ENCODE measurements at regions not wholly inside any gene's neighbourhood (a gene's known extent, or its start where the extent isn't known, plus 50 kb on each side); places are given as distances from the start of the nearest gene placed in this dataset.
"Not testable (repeated sequence)": the region's sequence is repeated elsewhere in the genome, so short reads cannot be mapped to it uniquely, and the experiment has no call there.

DNA sequence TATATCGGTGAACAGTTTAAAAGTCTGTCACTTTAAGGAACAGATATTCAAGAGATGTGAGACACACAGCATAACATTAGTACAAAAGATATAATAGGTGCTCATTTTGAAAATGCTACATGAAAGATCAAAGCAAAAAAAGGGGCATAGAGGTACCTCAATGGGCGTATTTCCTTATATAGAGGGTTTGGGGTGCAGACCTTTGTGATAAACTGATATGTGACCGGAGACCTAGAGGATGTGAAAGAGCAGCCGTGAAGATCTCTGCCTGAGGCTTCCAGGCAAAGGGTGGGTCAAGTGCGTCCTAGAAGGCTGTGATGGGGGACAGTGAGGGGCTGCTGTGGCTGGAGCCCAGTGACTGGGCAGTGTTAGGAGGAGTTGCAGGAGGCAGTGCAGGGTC, 551.4 kb downstream of the ETS1 start:
- peaks cover 0 to 23% (median 3%) of the 10 kb centered on the region in 3 donors for H3K27me3 ChIP-seq (ENCODE audit: control insufficient read depth in 3 of 3, insufficient read depth in 3 of 3, low read length in 3 of 3)
- no peak overlapping the region for H3K4me3 ChIP-seq (ENCODE audit: low read length in 3 of 3)
- no peak overlapping the region for H3K27ac ChIP-seq (ENCODE audit: low read depth, low read length)
- no peaks in the 10 kb centered on the region for H3K4me1 ChIP-seq (ENCODE audit: control insufficient read depth in 3 of 3, insufficient read depth in 3 of 3, low read length in 3 of 3)
- H3K9ac ChIP-seq (ENCODE audit: low read depth in 1 of 3, low read length in 3 of 3), result no peak overlapping the region
- no peaks in the 10 kb centered on the region for H3K36me3 ChIP-seq (ENCODE audit: control insufficient read depth in 3 of 3, insufficient read depth in 3 of 3, low read length in 3 of 3)
- no peaks in the 10 kb centered on the region for H3K9me3 ChIP-seq (ENCODE audit: control insufficient read depth in 3 of 3, low read length in 3 of 3)

DNA sequence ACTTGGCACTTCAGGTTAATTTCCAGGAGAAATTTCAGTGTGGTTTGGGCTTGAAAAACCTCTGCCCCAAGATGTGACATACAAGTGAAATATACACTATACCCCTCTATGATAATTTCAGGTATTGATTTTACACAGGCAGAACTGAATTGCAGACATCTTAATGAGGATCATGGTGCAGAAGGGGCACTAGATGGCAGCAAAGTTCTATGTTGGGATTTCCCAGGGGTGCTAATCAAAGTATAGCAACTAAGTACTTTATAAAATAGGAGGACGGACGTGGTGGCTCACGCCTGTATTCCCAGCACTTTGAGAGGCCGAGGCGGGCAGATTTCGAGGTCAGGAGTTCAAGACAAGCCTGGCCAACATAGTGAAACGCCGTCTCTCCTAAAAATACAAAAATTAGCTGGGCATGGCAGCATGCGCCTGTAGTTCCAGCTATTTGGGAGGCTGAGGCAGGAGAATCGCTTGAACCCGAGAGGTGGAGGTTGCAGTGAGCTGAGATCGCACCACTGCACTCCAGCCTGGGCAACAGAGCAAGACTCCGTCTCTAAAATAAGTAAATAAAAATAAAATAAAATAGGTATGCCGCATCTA, 555.7 kb downstream of the ETS1 start:
- H3K4me1 ChIP-seq (ENCODE audit: control insufficient read depth in 3 of 3, insufficient read depth in 3 of 3, low read length in 3 of 3); H3K27ac ChIP-seq (ENCODE audit: low read depth, low read length); H3K36me3 ChIP-seq (ENCODE audit: control insufficient read depth in 3 of 3, insufficient read depth in 3 of 3, low read length in 3 of 3); H3K9ac ChIP-seq (ENCODE audit: low read depth in 1 of 3, low read length in 3 of 3); H3K4me3 ChIP-seq (ENCODE audit: low read length in 3 of 3); H3K9me3 ChIP-seq (ENCODE audit: control insufficient read depth in 3 of 3, low read length in 3 of 3): not testable (repeated sequence)
- peaks cover 0 to 16% (median 0%) of the 10 kb centered on the region in 3 donors for H3K27me3 ChIP-seq (ENCODE audit: control insufficient read depth in 3 of 3, insufficient read depth in 3 of 3, low read length in 3 of 3)

DNA sequence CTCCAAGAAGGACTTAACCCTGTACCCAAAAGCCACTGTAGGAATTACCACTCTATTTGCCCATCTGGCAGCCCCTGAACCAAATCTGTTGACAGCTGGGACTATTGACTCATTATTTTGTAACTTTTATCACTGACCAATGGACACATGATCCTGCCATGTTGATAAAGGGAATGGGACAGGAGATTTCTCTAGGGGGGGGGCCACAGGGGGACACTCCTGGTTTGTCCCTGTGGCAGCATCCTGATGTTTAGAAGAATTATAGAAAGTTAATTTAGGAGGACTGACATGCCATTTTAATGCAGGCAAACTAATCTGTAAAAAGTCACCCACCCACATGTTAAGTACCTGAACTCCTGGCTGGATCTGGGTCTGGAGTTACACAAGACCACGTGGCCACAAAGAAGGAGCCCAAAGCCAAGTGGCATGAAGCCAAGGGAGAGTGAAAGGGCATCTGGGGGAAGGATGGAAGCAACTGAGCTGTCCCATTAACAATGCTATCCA, 558.1 kb downstream of the ETS1 start:
- Histone ChIP-seq H3K4me3 (ENCODE audit: low read length in 3 of 3) (no peak overlapping the region), H3K9ac (ENCODE audit: low read depth in 1 of 3, low read length in 3 of 3) (no peak overlapping the region), H3K27me3 (ENCODE audit: control insufficient read depth in 3 of 3, insufficient read depth in 3 of 3, low read length in 3 of 3) (peaks cover 0 to 4% (median 0%) of the 10 kb centered on the region in 3 donors), H3K9me3 (ENCODE audit: control insufficient read depth in 3 of 3, low read length in 3 of 3) (no peaks in the 10 kb centered on the region), H3K36me3 (ENCODE audit: control insufficient read depth in 3 of 3, insufficient read depth in 3 of 3, low read length in 3 of 3) (no peaks in the 10 kb centered on the region), H3K27ac (ENCODE audit: low read depth, low read length) (no peak overlapping the region), H3K4me1 (ENCODE audit: control insufficient read depth in 3 of 3, insufficient read depth in 3 of 3, low read length in 3 of 3) (no peaks in the 10 kb centered on the region)

DNA sequence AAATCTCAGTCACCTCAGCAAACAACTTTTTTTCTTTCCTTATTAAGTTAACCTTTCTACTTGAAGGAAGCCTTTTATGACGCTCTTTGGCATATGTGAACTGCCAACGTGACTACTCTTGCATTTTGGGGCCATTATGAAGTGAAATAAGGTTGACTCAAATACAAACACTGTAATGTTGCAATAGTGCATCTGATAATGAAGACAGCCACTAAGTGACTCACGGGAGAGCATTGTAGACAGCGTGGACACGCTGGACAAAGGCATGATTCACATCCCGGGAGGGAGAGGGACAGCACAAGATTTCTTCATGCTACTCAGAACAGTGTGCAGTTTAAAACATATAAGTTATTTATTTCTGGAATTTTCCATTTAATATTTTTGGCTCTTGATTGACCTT, 560.8 kb downstream of the ETS1 start:
- Histone ChIP-seq H3K27me3 (ENCODE audit: control insufficient read depth in 3 of 3, insufficient read depth in 3 of 3, low read length in 3 of 3) (peaks cover 0 to 4% (median 0%) of the 10 kb centered on the region in 3 donors), H3K36me3 (ENCODE audit: control insufficient read depth in 3 of 3, insufficient read depth in 3 of 3, low read length in 3 of 3) (no peaks in the 10 kb centered on the region), H3K27ac (ENCODE audit: low read depth, low read length) (no peak overlapping the region), H3K9ac (ENCODE audit: low read depth in 1 of 3, low read length in 3 of 3) (no peak overlapping the region), H3K4me1 (ENCODE audit: control insufficient read depth in 3 of 3, insufficient read depth in 3 of 3, low read length in 3 of 3) (no peaks in the 10 kb centered on the region), H3K9me3 (ENCODE audit: control insufficient read depth in 3 of 3, low read length in 3 of 3) (no peaks in the 10 kb centered on the region), H3K4me3 (ENCODE audit: low read length in 3 of 3) (no peak overlapping the region)

DNA sequence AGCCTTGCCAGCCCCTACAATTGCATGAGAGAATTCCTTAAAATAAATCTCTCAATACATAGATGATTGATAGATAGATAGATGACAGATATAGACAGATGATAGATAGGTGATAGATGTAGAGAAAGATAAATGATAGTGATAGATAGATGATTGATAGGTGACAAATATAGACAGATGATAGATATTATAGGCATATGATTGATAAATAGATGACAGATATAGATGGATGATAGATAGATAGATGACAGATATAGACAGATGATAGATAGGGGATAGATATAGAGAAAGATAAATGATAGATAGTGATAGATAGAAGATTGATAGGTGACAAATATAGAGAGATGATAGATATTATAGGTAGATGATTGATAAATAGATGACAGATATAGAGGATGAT, 564.6 kb downstream of the ETS1 start:
- Histone ChIP-seq H3K36me3 (ENCODE audit: control insufficient read depth in 3 of 3, insufficient read depth in 3 of 3, low read length in 3 of 3) (no peaks in the 10 kb centered on the region), H3K4me3 (ENCODE audit: low read length in 3 of 3) (no peak overlapping the region), H3K27ac (ENCODE audit: low read depth, low read length) (no peak overlapping the region), H3K4me1 (ENCODE audit: control insufficient read depth in 3 of 3, insufficient read depth in 3 of 3, low read length in 3 of 3) (no peaks in the 10 kb centered on the region), H3K9me3 (ENCODE audit: control insufficient read depth in 3 of 3, low read length in 3 of 3) (no peaks in the 10 kb centered on the region), H3K9ac (ENCODE audit: low read depth in 1 of 3, low read length in 3 of 3) (no peak overlapping the region), H3K27me3 (ENCODE audit: control insufficient read depth in 3 of 3, insufficient read depth in 3 of 3, low read length in 3 of 3) (no peaks in the 10 kb centered on the region)

DNA sequence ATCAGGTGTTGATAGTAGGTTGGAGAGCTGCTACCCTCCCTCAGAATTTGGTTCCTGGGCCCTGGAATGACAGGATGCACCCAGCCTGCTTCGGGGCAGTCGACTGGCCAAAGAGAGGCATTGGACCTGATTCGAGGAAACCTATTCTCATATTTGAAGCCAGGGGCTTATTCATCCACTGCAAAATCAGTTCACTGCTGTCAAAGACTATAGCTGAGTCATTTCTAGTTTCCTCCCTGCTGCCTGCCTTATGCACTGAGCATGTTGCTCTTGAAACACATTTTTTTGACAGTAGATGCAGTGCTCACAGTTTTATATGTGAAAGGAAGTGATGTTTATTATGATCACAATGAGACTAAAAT, 565.4 kb downstream of the ETS1 start:
- Histone ChIP-seq H3K27me3 (ENCODE audit: control insufficient read depth in 3 of 3, insufficient read depth in 3 of 3, low read length in 3 of 3) (no peaks in the 10 kb centered on the region), H3K36me3 (ENCODE audit: control insufficient read depth in 3 of 3, insufficient read depth in 3 of 3, low read length in 3 of 3) (no peaks in the 10 kb centered on the region)

DNA sequence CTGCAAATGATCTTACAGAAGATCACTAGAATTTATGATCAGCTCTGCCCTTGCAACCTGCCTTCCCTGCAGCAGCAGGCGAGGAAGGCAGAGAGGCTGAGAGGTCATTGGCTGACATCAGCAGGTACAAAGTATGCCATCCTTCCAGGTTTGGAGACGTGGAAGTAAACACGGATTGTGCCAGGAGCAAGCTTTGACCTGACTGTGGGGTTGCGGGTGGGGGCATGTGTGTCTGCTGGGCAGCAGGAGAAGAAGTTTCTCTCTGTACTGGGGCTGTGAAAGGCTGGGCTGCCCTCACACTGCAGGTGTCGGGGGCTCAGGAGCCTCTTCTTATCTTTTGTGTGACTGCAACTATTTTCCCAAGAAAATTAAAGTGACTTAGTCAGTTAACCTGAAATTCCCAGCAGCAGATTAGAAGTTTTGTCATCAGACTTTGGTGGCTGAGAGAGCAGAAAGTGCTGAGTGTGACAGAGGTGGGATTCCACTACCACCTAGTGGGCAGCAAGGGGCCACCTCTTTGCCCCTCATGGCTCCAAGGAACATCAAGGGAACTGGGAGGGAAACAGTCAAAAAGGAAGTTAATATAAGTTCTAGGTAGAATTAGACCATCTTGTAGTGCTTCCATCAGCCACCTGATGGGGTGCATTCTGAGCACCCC, 565.9 kb downstream of the ETS1 start:
- no peak overlapping the region for H3K9ac ChIP-seq (ENCODE audit: low read depth in 1 of 3, low read length in 3 of 3)
- H3K4me3 ChIP-seq (ENCODE audit: low read length in 3 of 3), result no peak overlapping the region
- no peaks in the 10 kb centered on the region for H3K9me3 ChIP-seq (ENCODE audit: control insufficient read depth in 3 of 3, low read length in 3 of 3)
- no peak overlapping the region for H3K27ac ChIP-seq (ENCODE audit: low read depth, low read length)
- H3K36me3 ChIP-seq (ENCODE audit: control insufficient read depth in 3 of 3, insufficient read depth in 3 of 3, low read length in 3 of 3), result no peaks in the 10 kb centered on the region
- H3K27me3 ChIP-seq (ENCODE audit: control insufficient read depth in 3 of 3, insufficient read depth in 3 of 3, low read length in 3 of 3), result no peaks in the 10 kb centered on the region
- no peaks in the 10 kb centered on the region for H3K4me1 ChIP-seq (ENCODE audit: control insufficient read depth in 3 of 3, insufficient read depth in 3 of 3, low read length in 3 of 3)

More for the DNA sequence above, 565.4 kb downstream of the ETS1 start:
- Histone ChIP-seq H3K9me3 (ENCODE audit: control insufficient read depth in 3 of 3, low read length in 3 of 3) (no peaks in the 10 kb centered on the region), H3K4me3 (ENCODE audit: low read length in 3 of 3) (no peak overlapping the region), H3K27ac (ENCODE audit: low read depth, low read length) (no peak overlapping the region), H3K4me1 (ENCODE audit: control insufficient read depth in 3 of 3, insufficient read depth in 3 of 3, low read length in 3 of 3) (no peaks in the 10 kb centered on the region), H3K9ac (ENCODE audit: low read depth in 1 of 3, low read length in 3 of 3) (no peak overlapping the region)

DNA sequence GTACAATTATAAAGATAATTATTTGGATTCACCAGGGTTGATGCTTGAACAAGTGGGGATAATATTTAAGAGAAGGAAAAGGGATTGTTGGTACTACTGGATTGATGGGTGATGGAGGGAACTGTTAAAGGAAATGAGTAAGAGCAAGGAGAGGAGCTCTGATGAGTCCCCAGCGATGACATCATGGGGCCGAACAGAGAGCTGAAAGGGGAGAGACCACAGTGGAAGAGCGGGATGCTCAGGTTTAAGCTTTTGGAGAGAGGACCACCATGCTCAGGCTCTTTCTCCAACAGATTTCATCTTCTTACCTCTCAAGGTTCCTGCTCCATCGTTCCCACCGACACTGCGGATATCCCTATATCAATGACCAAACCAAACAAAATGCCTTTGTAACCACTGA, 568.7 kb downstream of the ETS1 start:
- Histone ChIP-seq H3K27ac (ENCODE audit: low read depth, low read length) (no peak overlapping the region), H3K27me3 (ENCODE audit: control insufficient read depth in 3 of 3, insufficient read depth in 3 of 3, low read length in 3 of 3) (no peaks in the 10 kb centered on the region), H3K9ac (ENCODE audit: low read depth in 1 of 3, low read length in 3 of 3) (no peak overlapping the region), H3K9me3 (ENCODE audit: control insufficient read depth in 3 of 3, low read length in 3 of 3) (no peaks in the 10 kb centered on the region), H3K36me3 (ENCODE audit: control insufficient read depth in 3 of 3, insufficient read depth in 3 of 3, low read length in 3 of 3) (no peaks in the 10 kb centered on the region), H3K4me3 (ENCODE audit: low read length in 3 of 3) (no peak overlapping the region), H3K4me1 (ENCODE audit: control insufficient read depth in 3 of 3, insufficient read depth in 3 of 3, low read length in 3 of 3) (no peaks in the 10 kb centered on the region)

DNA sequence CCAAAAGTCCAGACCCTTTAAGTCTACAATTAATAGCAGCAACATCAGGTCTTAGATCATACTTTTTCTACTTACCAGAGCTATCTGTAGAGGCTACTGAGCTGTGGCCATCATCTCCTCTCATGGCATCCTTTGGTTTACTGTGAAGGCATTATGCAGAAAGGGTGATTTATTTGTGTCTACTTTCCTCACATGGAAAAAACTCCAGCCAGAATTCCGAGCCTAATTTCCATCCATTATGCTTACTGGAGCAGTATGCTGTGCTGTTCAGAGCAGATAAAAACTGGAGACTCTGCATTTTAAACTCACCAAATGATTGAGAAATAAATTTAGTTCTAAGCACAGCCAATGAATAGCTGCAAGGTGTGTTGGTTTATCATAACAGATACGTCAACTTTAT, 581.8 kb downstream of the ETS1 start:
- no peak overlapping the region for H3K9ac ChIP-seq (ENCODE audit: low read depth in 1 of 3, low read length in 3 of 3)
- no peaks in the 10 kb centered on the region for H3K4me1 ChIP-seq (ENCODE audit: control insufficient read depth in 3 of 3, insufficient read depth in 3 of 3, low read length in 3 of 3)
- H3K27me3 ChIP-seq (ENCODE audit: control insufficient read depth in 3 of 3, insufficient read depth in 3 of 3, low read length in 3 of 3), result peaks cover 0 to 2% (median 0%) of the 10 kb centered on the region in 3 donors
- no peak overlapping the region for H3K27ac ChIP-seq (ENCODE audit: low read depth, low read length)
- H3K4me3 ChIP-seq (ENCODE audit: low read length in 3 of 3), result no peak overlapping the region
- H3K9me3 ChIP-seq (ENCODE audit: control insufficient read depth in 3 of 3, low read length in 3 of 3), result no peaks in the 10 kb centered on the region
- H3K36me3 ChIP-seq (ENCODE audit: control insufficient read depth in 3 of 3, insufficient read depth in 3 of 3, low read length in 3 of 3), result no peaks in the 10 kb centered on the region

DNA sequence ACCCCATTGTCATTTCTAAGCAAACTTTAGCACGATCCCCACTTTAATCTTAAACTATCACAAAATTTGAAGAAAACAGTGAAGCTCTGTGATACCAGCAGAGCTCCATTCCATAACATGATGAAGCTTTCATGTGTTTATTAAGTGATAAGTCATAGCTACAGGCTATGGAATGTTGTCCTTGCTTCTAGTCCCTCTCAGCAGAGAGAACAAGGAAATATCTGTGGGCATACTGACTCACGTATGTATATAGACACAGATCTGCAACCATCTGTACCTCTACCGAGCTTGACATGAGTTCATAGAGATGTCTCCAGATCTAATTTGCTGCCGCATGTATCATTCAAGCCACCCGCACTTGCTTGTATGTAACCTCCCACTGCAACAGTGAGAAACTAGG, 588.9 kb downstream of the ETS1 start:
- Histone ChIP-seq H3K9ac (ENCODE audit: low read depth in 1 of 3, low read length in 3 of 3) (no peak overlapping the region), H3K4me1 (ENCODE audit: control insufficient read depth in 3 of 3, insufficient read depth in 3 of 3, low read length in 3 of 3) (no peaks in the 10 kb centered on the region), H3K4me3 (ENCODE audit: low read length in 3 of 3) (no peak overlapping the region), H3K36me3 (ENCODE audit: control insufficient read depth in 3 of 3, insufficient read depth in 3 of 3, low read length in 3 of 3) (no peaks in the 10 kb centered on the region), H3K27me3 (ENCODE audit: control insufficient read depth in 3 of 3, insufficient read depth in 3 of 3, low read length in 3 of 3) (peaks cover 0 to 4% (median 0%) of the 10 kb centered on the region in 3 donors), H3K27ac (ENCODE audit: low read depth, low read length) (no peak overlapping the region), H3K9me3 (ENCODE audit: control insufficient read depth in 3 of 3, low read length in 3 of 3) (no peaks in the 10 kb centered on the region)
